ENCODE measurements at regions not wholly inside any gene's neighbourhood (a gene's known extent, or its start where the extent isn't known, plus 50 kb on each side); places are given as distances from the start of the nearest gene placed in this dataset.

- no peak for DNase-seq
Measured at GRCh38 chr9:32218100-32218767, 166.2 kb upstream of the ACO1 start.

- DNase-seq: no peak
Measured at GRCh38 chr9:32220750-32221149, 163.7 kb upstream of the ACO1 start.

- DNase-seq: no peak
Measured at GRCh38 chr9:32234451-32234850, 150.0 kb upstream of the ACO1 start.

GRCh38 chr9:32247168-32247567 is 137.3 kb upstream of the ACO1 start:
- no peak for DNase-seq

GRCh38 chr9:32248189-32248712 is 136.2 kb upstream of the ACO1 start:
- DNase-seq: no peak

- DNase-seq: peak in 1 of 2 donors; percentile 32
Measured at GRCh38 chr9:32251539-32251938, 132.9 kb upstream of the ACO1 start.

GRCh38 chr9:32253731-32254130 is 130.7 kb upstream of the ACO1 start:
- DNase-seq: no peak

GRCh38 chr9:32255026-32255425 is 129.4 kb upstream of the ACO1 start:
- DNase-seq: no peak

- no peak for DNase-seq
Measured at GRCh38 chr9:32258482-32258881, 126.0 kb upstream of the ACO1 start.

GRCh38 chr9:32260151-32260862 is 124.1 kb upstream of the ACO1 start:
- DNase-seq: no peak

GRCh38 chr9:32264170-32264864 is 120.1 kb upstream of the ACO1 start:
- no peak for DNase-seq

- DNase-seq: no peak
Measured at GRCh38 chr9:32265037-32265436, 119.4 kb upstream of the ACO1 start.

GRCh38 chr9:32278991-32279390 is 105.5 kb upstream of the ACO1 start:
- no peak for DNase-seq

GRCh38 chr9:32289756-32290155 is 94.7 kb upstream of the ACO1 start:
- no peak for DNase-seq

GRCh38 chr9:32291370-32291769 is 93.1 kb upstream of the ACO1 start:
- DNase-seq: no peak

GRCh38 chr9:32292611-32293010 is 91.8 kb upstream of the ACO1 start:
- no peak for DNase-seq

GRCh38 chr9:32293091-32293490 is 91.4 kb upstream of the ACO1 start:
- DNase-seq: no peak

- no peak for DNase-seq
Measured at GRCh38 chr9:32294106-32294505, 90.3 kb upstream of the ACO1 start.

- no peak for DNase-seq
Measured at GRCh38 chr9:32300373-32300772, 84.1 kb upstream of the ACO1 start.

GRCh38 chr9:32304495-32304894 is 79.9 kb upstream of the ACO1 start:
- DNase-seq: no peak

GRCh38 chr9:32306006-32306405 is 78.4 kb upstream of the ACO1 start:
- no peak for DNase-seq

GRCh38 chr9:32319312-32319929 is 65.0 kb upstream of the ACO1 start:
- DNase-seq: no peak

- DNase-seq: no peak
Measured at GRCh38 chr9:32322622-32323021, 61.8 kb upstream of the ACO1 start.

All from CD4-positive, alpha-beta T cell treated with Interferon alpha-2 for 1 hour (primary cell).